ENCODE measurements at regions not wholly inside any gene's neighbourhood (a gene's known extent, or its start where the extent isn't known, plus 50 kb on each side); places are given as distances from the start of the nearest gene placed in this dataset.

DNA sequence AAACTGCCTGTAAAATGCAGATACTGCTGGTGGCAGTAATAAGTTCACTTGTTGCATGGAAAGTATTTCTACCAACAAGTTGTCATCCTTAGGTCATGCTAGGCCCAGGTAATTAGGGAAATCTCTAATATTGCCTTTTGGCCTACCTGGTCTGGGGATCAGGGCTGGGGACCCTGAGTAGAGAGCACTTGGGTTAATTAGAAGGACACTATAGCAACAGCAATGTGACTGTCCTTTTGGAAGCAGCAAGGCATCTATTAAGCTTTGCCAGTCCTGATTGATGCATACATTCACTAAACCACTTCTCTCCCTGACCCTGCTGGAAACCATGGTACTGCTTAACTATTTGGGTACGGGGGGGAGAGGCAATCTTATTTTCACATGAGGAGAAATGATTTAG, 86.5 kb upstream of the GNAZ start:
- TF ChIP-seq, protein P1, sequence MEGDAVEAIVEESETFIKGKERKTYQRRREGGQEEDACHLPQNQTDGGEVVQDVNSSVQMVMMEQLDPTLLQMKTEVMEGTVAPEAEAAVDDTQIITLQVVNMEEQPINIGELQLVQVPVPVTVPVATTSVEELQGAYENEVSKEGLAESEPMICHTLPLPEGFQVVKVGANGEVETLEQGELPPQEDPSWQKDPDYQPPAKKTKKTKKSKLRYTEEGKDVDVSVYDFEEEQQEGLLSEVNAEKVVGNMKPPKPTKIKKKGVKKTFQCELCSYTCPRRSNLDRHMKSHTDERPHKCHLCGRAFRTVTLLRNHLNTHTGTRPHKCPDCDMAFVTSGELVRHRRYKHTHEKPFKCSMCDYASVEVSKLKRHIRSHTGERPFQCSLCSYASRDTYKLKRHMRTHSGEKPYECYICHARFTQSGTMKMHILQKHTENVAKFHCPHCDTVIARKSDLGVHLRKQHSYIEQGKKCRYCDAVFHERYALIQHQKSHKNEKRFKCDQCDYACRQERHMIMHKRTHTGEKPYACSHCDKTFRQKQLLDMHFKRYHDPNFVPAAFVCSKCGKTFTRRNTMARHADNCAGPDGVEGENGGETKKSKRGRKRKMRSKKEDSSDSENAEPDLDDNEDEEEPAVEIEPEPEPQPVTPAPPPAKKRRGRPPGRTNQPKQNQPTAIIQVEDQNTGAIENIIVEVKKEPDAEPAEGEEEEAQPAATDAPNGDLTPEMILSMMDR (IDR thresholded peaks at IDR 0.05), result no peak
- TF ChIP-seq POLR2A (IDR thresholded peaks at IDR 0.05), result no peak
